Hepatocyte (in vitro differentiated cells): ENCODE measurements at regions not wholly inside any gene's neighbourhood (a gene's known extent, or its start where the extent isn't known, plus 50 kb on each side); places are given as distances from the start of the nearest gene placed in this dataset.

Experiments
- DNase-seq: peaks from one replicate; pipeline ENCODE4 v3.0.0-alpha.2; 2016; ENCODE audit warnings: low spot score
- H2AFZ ChIP-seq: fragments of 200-600 bp; sonication (generic); 2 replicates; pipeline ENCODE4 v1.6.0; 2016; ENCODE audit warnings: antibody characterized with exemption, mild to moderate bottlenecking
- H3K27ac ChIP-seq: fragments of 200-600 bp; sonication (generic); 2 replicates; pipeline ENCODE4 v1.5.1; 2016; ENCODE audit warnings: mild to moderate bottlenecking
- H3K27me3 ChIP-seq: fragments of 200-600 bp; sonication (generic); 2 replicates; pipeline ENCODE4 v1.6.1; 2016
- H3K36me3 ChIP-seq: fragments of 200-600 bp; sonication (generic); replicated peaks from 2 replicates; pipeline ENCODE4 v1.5.1; 2016; ENCODE audit warnings: low read depth; ENCODE audit not compliant: insufficient read depth
- H3K4me1 ChIP-seq: fragments of 200-600 bp; sonication (generic); 2 replicates; pipeline ENCODE4 v1.5.1; 2016; ENCODE audit warnings: mild to moderate bottlenecking, moderate library complexity; ENCODE audit not compliant: insufficient read depth
- H3K4me2 ChIP-seq: fragments of 200-600 bp; sonication (generic); 2 replicates; pipeline ENCODE4 v1.6.0; 2016
- H3K4me3 ChIP-seq: fragments of 200-600 bp; sonication (generic); 2 replicates; pipeline ENCODE4 v1.5.1; 2016; ENCODE audit warnings: mild to moderate bottlenecking
- H3K79me2 ChIP-seq: fragments of 200-600 bp; sonication (generic); 2 replicates; pipeline ENCODE4 v1.6.0; 2017; ENCODE audit warnings: mild to moderate bottlenecking
- H3K9me2 ChIP-seq: fragments of 200-600 bp; sonication (generic); replicated peaks from 2 replicates; pipeline ENCODE4 v1.6.0; 2017; ENCODE audit warnings: mild to moderate bottlenecking; ENCODE audit not compliant: insufficient read depth
- H3K9me3 ChIP-seq: fragments of 200-600 bp; sonication (generic); 2 replicates; pipeline ENCODE4 v1.5.1; 2016; ENCODE audit warnings: low read depth, mild to moderate bottlenecking
- H4K20me1 ChIP-seq: fragments of 200-600 bp; sonication (generic); 2 replicates; pipeline ENCODE4 v1.6.0; 2016; ENCODE audit warnings: mild to moderate bottlenecking; ENCODE audit not compliant: insufficient read depth, poor library complexity, severe bottlenecking
- EZH2 ChIP-seq: fragments of 200-600 bp; sonication (generic); IDR thresholded peaks from 2 replicates; pipeline ENCODE4 v1.6.1; 2016; ENCODE audit warnings: antibody characterized with exemption, mild to moderate bottlenecking, borderline replicate concordance
- EZH2phosphoT487 ChIP-seq: fragments of 200-600 bp; sonication (generic); IDR thresholded peaks from one replicate; pipeline ENCODE4 v1.6.1; 2018; ENCODE audit warnings: antibody characterized with exemption, mild to moderate bottlenecking, low read depth, moderate library complexity; ENCODE audit not compliant: unreplicated experiment, severe bottlenecking
- WGBS: methylation state at CpG from one replicate; pipeline ENCODE4 v1.1.6; 2016; ENCODE audit warnings: low lambda C conversion rate; ENCODE audit errors: missing lambda C conversion rate; 5-methylcytosine and 5-hydroxymethylcytosine counted together
- TF ChIP-seq, protein P1 (sequence below): fragments of 200-600 bp; sonication (generic); IDR thresholded peaks from 2 replicates; pipeline ENCODE4 v1.5.1; 2016; ENCODE audit warnings: antibody characterized with exemption, mild to moderate bottlenecking; ENCODE audit not compliant: poor library complexity

DNA sequence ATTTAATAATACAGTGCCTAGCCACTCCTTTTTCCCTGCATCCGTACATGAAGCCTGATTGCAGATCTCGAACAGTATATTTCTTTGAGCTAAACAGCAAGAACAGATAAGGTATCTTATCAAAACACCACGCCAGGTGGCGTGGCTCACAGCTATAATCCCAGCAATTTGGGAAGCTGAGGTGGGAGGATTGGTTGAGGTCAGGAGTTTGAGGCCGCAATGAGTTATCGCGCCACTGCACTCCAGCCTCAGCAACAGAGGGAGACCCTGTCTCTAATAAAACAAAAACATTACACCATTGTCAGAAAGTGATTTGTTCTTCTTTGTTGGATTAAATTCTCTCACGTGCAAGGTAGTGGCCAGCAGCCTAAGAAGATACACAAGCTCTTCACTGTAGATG lies 291.2 kb upstream of the DMRT1 start:
- H3K27me3 ChIP-seq: no peaks in the 10 kb centered on the region
- no peaks in the 10 kb centered on the region for H4K20me1 ChIP-seq
- no peaks in the 10 kb centered on the region for H3K36me3 ChIP-seq
- no peaks in the 10 kb centered on the region for H3K9me3 ChIP-seq
- no peaks in the 10 kb centered on the region for H3K79me2 ChIP-seq
- H3K27ac ChIP-seq: no peak overlapping the region
- H3K9me2 ChIP-seq: no peaks in the 10 kb centered on the region
- no peak for DNase-seq
- TF ChIP-seq, protein P1, sequence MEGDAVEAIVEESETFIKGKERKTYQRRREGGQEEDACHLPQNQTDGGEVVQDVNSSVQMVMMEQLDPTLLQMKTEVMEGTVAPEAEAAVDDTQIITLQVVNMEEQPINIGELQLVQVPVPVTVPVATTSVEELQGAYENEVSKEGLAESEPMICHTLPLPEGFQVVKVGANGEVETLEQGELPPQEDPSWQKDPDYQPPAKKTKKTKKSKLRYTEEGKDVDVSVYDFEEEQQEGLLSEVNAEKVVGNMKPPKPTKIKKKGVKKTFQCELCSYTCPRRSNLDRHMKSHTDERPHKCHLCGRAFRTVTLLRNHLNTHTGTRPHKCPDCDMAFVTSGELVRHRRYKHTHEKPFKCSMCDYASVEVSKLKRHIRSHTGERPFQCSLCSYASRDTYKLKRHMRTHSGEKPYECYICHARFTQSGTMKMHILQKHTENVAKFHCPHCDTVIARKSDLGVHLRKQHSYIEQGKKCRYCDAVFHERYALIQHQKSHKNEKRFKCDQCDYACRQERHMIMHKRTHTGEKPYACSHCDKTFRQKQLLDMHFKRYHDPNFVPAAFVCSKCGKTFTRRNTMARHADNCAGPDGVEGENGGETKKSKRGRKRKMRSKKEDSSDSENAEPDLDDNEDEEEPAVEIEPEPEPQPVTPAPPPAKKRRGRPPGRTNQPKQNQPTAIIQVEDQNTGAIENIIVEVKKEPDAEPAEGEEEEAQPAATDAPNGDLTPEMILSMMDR: no peak
- TF ChIP-seq EZH2: no peak
- no peak for TF ChIP-seq EZH2phosphoT487
- H3K4me1 ChIP-seq: peaks cover 19% of the 10 kb centered on the region
- H2AFZ ChIP-seq: no peak overlapping the region
- WGBS: 61% methylated on average over 8 of the region's 8 CpGs
- no peak overlapping the region for H3K4me3 ChIP-seq
- no peak overlapping the region for H3K4me2 ChIP-seq

DNA sequence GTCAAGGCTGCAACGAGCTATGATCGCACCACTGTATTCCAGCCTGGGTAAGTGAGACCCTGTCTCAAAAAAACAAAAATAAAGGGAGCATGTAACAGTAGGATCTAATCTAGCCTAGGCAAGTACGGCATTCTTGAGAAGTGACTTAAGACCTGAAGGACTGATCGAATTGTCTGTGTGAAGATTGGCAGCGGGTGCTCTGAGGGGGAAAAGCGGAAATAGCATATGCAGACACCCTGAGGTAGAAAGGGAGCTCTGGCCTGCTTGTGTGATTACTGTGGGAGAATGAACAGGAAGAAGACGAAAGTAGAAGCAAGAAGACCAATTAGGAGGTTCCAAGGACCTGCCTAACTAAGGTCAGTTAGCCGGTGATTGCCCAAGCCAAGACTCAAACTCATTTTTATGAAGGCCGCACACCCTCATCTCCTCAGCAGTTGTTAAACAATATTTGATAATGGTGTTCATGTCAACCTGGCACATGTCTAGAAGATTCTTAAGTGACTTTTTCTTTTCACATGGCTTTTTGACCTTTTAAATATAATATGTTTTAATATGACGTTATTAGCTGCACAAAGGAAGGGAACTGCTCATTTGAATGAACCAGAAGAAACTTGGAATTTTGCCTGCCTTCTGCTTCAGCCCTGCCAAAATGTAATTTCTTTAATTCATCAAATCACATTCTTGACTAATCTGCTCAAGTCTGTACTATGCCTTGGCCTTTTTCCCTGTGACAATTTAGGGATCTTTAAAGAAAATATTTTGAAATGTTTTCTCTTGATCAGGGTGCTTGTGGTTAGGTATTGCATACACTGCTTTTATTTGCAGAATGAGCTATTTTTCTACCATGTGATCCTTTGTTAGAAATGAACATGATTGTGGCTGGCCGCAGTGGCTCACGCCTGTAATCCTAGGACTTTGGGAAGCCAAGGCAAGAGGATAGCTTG lies 289.2 kb upstream of the DMRT1 start:
- Histone ChIP-seq H2AFZ (no peak overlapping the region), H3K4me1 (peaks cover 19% of the 10 kb centered on the region), H3K9me2 (no peaks in the 10 kb centered on the region), H3K4me3 (no peak overlapping the region), H3K9me3 (no peaks in the 10 kb centered on the region), H3K79me2 (no peaks in the 10 kb centered on the region), H3K36me3 (no peaks in the 10 kb centered on the region), H3K27me3 (no peaks in the 10 kb centered on the region), H3K27ac (no peak overlapping the region), H4K20me1 (no peaks in the 10 kb centered on the region), H3K4me2 (no peak overlapping the region)
- 92% methylated on average over 12 of the region's 12 CpGs for WGBS
- no peak for DNase-seq
- TF ChIP-seq EZH2phosphoT487: no peak
- TF ChIP-seq EZH2: no peak

DNA sequence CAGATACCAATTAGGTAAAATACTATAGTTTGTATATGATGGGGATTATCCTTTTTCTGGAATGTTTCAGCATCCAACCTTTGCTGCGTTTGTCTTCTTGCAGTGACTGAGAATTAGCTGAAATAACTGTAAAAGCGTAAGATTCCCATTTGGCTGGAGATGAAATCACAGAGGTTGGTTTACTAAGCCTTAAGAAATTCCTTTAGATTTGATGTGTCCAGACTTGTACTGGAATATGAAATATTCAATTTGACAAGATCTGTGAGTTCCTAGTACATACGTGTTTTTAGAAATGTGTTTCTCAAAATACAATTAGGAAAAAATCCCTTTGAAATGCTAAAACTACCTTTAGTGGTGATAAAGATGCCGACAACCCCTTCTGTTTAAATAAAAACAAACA lies 286.0 kb upstream of the DMRT1 start:
- H3K9me2 ChIP-seq: no peaks in the 10 kb centered on the region
- H4K20me1 ChIP-seq: no peaks in the 10 kb centered on the region
- WGBS: 66% methylated on average over 4 of the region's 4 CpGs
- H3K9me3 ChIP-seq: no peaks in the 10 kb centered on the region
- no peaks in the 10 kb centered on the region for H3K36me3 ChIP-seq
- TF ChIP-seq EZH2: no peak
- DNase-seq: no peak
- H3K27ac ChIP-seq: no peak overlapping the region
- peaks cover 12% of the 10 kb centered on the region for H3K4me1 ChIP-seq
- H3K4me3 ChIP-seq: no peak overlapping the region
- no peak overlapping the region for H3K4me2 ChIP-seq
- H3K79me2 ChIP-seq: no peaks in the 10 kb centered on the region
- H2AFZ ChIP-seq: no peak overlapping the region
- H3K27me3 ChIP-seq: no peaks in the 10 kb centered on the region

DNA sequence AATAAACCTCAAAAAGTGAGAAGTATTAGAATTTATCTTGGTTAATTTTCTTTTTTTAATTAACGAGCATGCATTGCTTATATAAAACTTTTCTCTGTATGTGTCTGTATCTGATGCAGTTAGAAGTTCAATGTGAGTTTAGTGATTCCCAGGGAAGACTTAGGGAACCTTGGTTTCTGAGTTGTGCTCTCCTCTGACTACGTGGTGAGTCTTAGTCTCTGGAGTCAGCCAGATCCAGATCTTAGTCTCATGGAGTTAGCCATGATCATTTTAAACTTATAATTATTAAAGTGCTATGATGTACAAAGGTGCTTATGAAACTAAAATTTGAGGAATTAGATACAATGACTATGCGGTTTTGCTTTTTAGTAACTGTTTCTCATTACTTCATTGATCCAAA lies 285.3 kb upstream of the DMRT1 start:
- peak overlapping the region; percentile 14 for H3K4me2 ChIP-seq

More for the DNA sequence above, 285.3 kb upstream of the DMRT1 start:
- Histone ChIP-seq H4K20me1 (no peaks in the 10 kb centered on the region), H3K9me3 (no peaks in the 10 kb centered on the region), H3K4me1 (peaks cover 12% of the 10 kb centered on the region), H3K4me3 (no peak overlapping the region), H3K27me3 (no peaks in the 10 kb centered on the region), H2AFZ (no peak overlapping the region), H3K36me3 (no peaks in the 10 kb centered on the region), H3K9me2 (no peaks in the 10 kb centered on the region), H3K27ac (peak overlapping the region; percentile 13), H3K79me2 (no peaks in the 10 kb centered on the region)
- DNase-seq: no peak
- 81% methylated on average over 3 of the region's 3 CpGs for WGBS
- TF ChIP-seq, protein P1: no peak
- TF ChIP-seq EZH2phosphoT487 (no peak), EZH2 (no peak)
